Trophoblast cell (in vitro differentiated cells and primary cell): ENCODE measurements at regions not wholly inside any gene's neighbourhood (a gene's known extent, or its start where the extent isn't known, plus 50 kb on each side); places are given as distances from the start of the nearest gene placed in this dataset.

Experiments
- DNase-seq, 2 donors: peaks; one replicate each; pipeline ENCODE4 v3.0.0-alpha.2; 2016
- H2AFZ ChIP-seq: 2 replicates; pipeline ENCODE4 v1.6.1; 2013; ENCODE audit warnings: low read length, moderate library complexity, mild to moderate bottlenecking; ENCODE audit not compliant: insufficient read depth, poor library complexity
- H2AK5ac ChIP-seq: 2 replicates; pipeline ENCODE4 v1.6.1; 2013; ENCODE audit warnings: mild to moderate bottlenecking, low read length
- H2BK120ac ChIP-seq: 2 replicates; pipeline ENCODE4 v1.6.1; 2013; ENCODE audit warnings: low read length, mild to moderate bottlenecking, moderate library complexity; ENCODE audit not compliant: insufficient read depth, poor library complexity
- H2BK12ac ChIP-seq: 2 replicates; pipeline ENCODE4 v1.6.1; 2013; ENCODE audit warnings: mild to moderate bottlenecking, low read length, moderate library complexity
- H2BK5ac ChIP-seq: 2 replicates; pipeline ENCODE4 v1.6.1; 2013; ENCODE audit warnings: low read length, low read depth, moderate library complexity, mild to moderate bottlenecking; ENCODE audit not compliant: poor library complexity
- H3K14ac ChIP-seq: 2 replicates; pipeline ENCODE4 v1.6.1; 2013; ENCODE audit warnings: mild to moderate bottlenecking, low read length
- H3K18ac ChIP-seq: 2 replicates; pipeline ENCODE4 v1.6.1; 2013; ENCODE audit warnings: mild to moderate bottlenecking, low read length
- H3K23ac ChIP-seq: 2 replicates; pipeline ENCODE4 v1.6.1; 2013; ENCODE audit warnings: low read length
- H3K27ac ChIP-seq: 2 replicates; pipeline ENCODE4 v1.5.1; 2013; ENCODE audit warnings: low read depth, mild to moderate bottlenecking, inconsistent platforms, low read length, moderate library complexity
- H3K27me3 ChIP-seq: 2 replicates; pipeline ENCODE4 v1.6.1; 2013; ENCODE audit warnings: inconsistent platforms, mild to moderate bottlenecking, low read length, moderate library complexity; ENCODE audit not compliant: insufficient read depth
- H3K36me3 ChIP-seq, 2 experiments: 1 replicate in 1 of 2; 2 replicates in 1 of 2; pipeline ENCODE4 v1.6.1; 2013; ENCODE audit warnings: low read length in 2 of 2, mild to moderate bottlenecking in 2 of 2, moderate library complexity in 1 of 2; ENCODE audit not compliant: insufficient read depth in 2 of 2, control insufficient read depth in 1 of 2
- H3K4ac ChIP-seq: 2 replicates; pipeline ENCODE4 v1.6.1; 2013; ENCODE audit warnings: low read depth, mild to moderate bottlenecking, low read length, moderate library complexity
- H3K4me1 ChIP-seq, 2 experiments: 1 replicate in 1 of 2; 2 replicates in 1 of 2; pipeline ENCODE4 v1.6.1; 2013; ENCODE audit warnings: low read length in 2 of 2, mild to moderate bottlenecking in 2 of 2, moderate library complexity in 1 of 2; ENCODE audit not compliant: insufficient read depth in 2 of 2, control insufficient read depth in 1 of 2
- H3K4me2 ChIP-seq: 2 replicates; pipeline ENCODE4 v1.6.1; 2013; ENCODE audit warnings: inconsistent platforms, mild to moderate bottlenecking, low read length, moderate library complexity
- H3K4me3 ChIP-seq: 2 replicates; pipeline ENCODE4 v1.5.1; 2013; ENCODE audit warnings: mild to moderate bottlenecking, low read depth, low read length, inconsistent platforms
- H3K79me1 ChIP-seq: one replicate; pipeline ENCODE4 v1.6.1; 2013; ENCODE audit warnings: low read length
- H3K79me2 ChIP-seq: 2 replicates; pipeline ENCODE4 v1.6.1; 2013; ENCODE audit warnings: low read length, mild to moderate bottlenecking; ENCODE audit not compliant: control insufficient read depth, insufficient read depth, poor library complexity
- H3K9ac ChIP-seq: 2 replicates; pipeline ENCODE4 v1.6.1; 2013; ENCODE audit warnings: mild to moderate bottlenecking, low read length
- H3K9me3 ChIP-seq: 2 replicates; pipeline ENCODE4 v1.6.1; 2013; ENCODE audit warnings: low read depth, mild to moderate bottlenecking, control low read depth, inconsistent platforms, low read length; ENCODE audit not compliant: insufficient read depth
- H4K12ac ChIP-seq: 2 replicates; pipeline ENCODE4 v1.6.1; 2013; ENCODE audit warnings: low read depth, mild to moderate bottlenecking, low read length, moderate library complexity
- H4K8ac ChIP-seq: 2 replicates; pipeline ENCODE4 v1.6.1; 2013; ENCODE audit warnings: low read depth, mild to moderate bottlenecking, low read length, moderate library complexity
- H4K91ac ChIP-seq: one replicate; pipeline ENCODE4 v1.6.1; 2013; ENCODE audit warnings: low read depth, mild to moderate bottlenecking, low read length, moderate library complexity
- WGBS: extraction: QIAGEN DNeasy Blood & Tissue Kit; methylation state at CpG from one replicate; pipeline ENCODE4 v1.1.7; 2013; ENCODE audit warnings: missing lambda C conversion rate; ENCODE audit not compliant: insufficient read length, insufficient coverage; ENCODE audit errors: extremely low coverage; 5-methylcytosine and 5-hydroxymethylcytosine counted together

GRCh38 chr10:89954787-89955566 is 253.6 kb downstream of the KIF20B start:
- H3K4me3 ChIP-seq, result no peak overlapping the region
- H3K9ac ChIP-seq, result no peak overlapping the region
- no peak overlapping the region for H2BK120ac ChIP-seq
- H3K79me1 ChIP-seq, result no peaks in the 10 kb centered on the region
- H4K12ac ChIP-seq, result no peak overlapping the region
- H3K4me1 ChIP-seq, result no peaks in the 10 kb centered on the region
- H3K79me2 ChIP-seq, result no peaks in the 10 kb centered on the region
- no peak overlapping the region for H3K4me2 ChIP-seq
- H2AFZ ChIP-seq, result no peak overlapping the region
- no peak overlapping the region for H4K8ac ChIP-seq
- H3K27me3 ChIP-seq, result no peaks in the 10 kb centered on the region
- H2AK5ac ChIP-seq, result no peak overlapping the region
- H3K18ac ChIP-seq, result no peak overlapping the region
- H2BK5ac ChIP-seq, result no peak overlapping the region
- no peak overlapping the region for H2BK12ac ChIP-seq
- no peak overlapping the region for H3K23ac ChIP-seq
- H3K14ac ChIP-seq, result no peak overlapping the region
- H4K91ac ChIP-seq, result no peak overlapping the region
- H3K4ac ChIP-seq, result no peak overlapping the region
- no peak overlapping the region for H3K27ac ChIP-seq
- DNase-seq, result peak in 1 of 2 donors; percentile 48
- H3K36me3 ChIP-seq, result no peaks in the 10 kb centered on the region
- peaks cover 2% of the 10 kb centered on the region for H3K9me3 ChIP-seq

DNA sequence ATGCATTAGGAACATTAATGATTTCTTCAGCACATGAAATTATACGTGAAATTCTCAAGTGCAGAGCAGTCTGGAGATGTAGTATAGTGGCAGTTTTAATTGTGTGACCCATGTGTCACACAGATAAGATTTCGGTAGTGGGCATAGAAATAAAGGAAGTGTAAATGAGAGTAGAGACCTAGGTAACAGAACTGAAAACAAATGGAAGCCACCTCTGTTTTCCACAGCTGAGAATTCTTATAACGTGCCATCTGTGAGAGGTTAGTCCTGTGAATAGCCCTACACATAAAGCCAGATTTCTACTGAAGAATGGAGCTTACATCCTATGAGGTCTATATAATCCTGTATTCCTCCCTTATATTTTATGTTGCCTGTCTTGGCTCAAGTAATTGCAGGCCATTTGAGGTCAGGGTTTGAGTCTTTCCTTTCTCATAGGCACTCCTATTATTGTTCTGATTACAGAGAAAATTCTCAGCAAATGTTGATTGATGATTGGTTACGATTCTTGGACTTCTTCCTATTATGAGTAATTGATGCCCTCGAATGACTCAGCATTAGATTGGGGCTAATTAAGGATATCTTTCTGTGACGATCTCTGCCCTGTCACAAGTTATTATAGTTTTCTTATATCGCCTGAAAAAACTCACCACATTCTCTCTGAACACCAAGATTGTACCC is 258.2 kb downstream of the KIF20B start:
- Histone ChIP-seq H2BK12ac (no peak overlapping the region), H3K4me3 (no peak overlapping the region), H3K36me3 (no peaks in the 10 kb centered on the region), H4K8ac (no peak overlapping the region), H3K27me3 (no peaks in the 10 kb centered on the region), H3K27ac (no peak overlapping the region), H2AK5ac (no peak overlapping the region), H3K4me2 (no peak overlapping the region), H2BK120ac (no peak overlapping the region), H2AFZ (no peak overlapping the region), H3K18ac (no peak overlapping the region), H3K9ac (no peak overlapping the region), H2BK5ac (no peak overlapping the region), H3K23ac (no peak overlapping the region), H4K12ac (no peak overlapping the region), H4K91ac (no peak overlapping the region), H3K4me1 (no peaks in the 10 kb centered on the region), H3K4ac (no peak overlapping the region), H3K79me2 (no peaks in the 10 kb centered on the region), H3K9me3 (no peaks in the 10 kb centered on the region), H3K79me1 (no peaks in the 10 kb centered on the region), H3K14ac (no peak overlapping the region)
- WGBS, result no CpG with 5 or more reads among the region's 7 CpGs
- no peak for DNase-seq

GRCh38 chr10:89963451-89964102 is 262.2 kb downstream of the KIF20B start:
- no peak overlapping the region for H2AK5ac ChIP-seq
- no peaks in the 10 kb centered on the region for H3K27me3 ChIP-seq
- no peak overlapping the region for H3K18ac ChIP-seq
- no peak overlapping the region for H4K12ac ChIP-seq
- H3K79me2 ChIP-seq, result no peaks in the 10 kb centered on the region
- H3K27ac ChIP-seq, result no peak overlapping the region
- no peak overlapping the region for H4K8ac ChIP-seq
- H3K9ac ChIP-seq, result no peak overlapping the region
- no peak overlapping the region for H3K4me2 ChIP-seq
- no peak overlapping the region for H3K4ac ChIP-seq
- no peak overlapping the region for H4K91ac ChIP-seq
- no peak overlapping the region for H2BK12ac ChIP-seq
- H3K9me3 ChIP-seq, result no peaks in the 10 kb centered on the region
- H3K36me3 ChIP-seq, result no peaks in the 10 kb centered on the region
- no peak overlapping the region for H2BK5ac ChIP-seq
- H3K4me1 ChIP-seq, result no peaks in the 10 kb centered on the region
- no peak overlapping the region for H3K23ac ChIP-seq
- no peak overlapping the region for H3K4me3 ChIP-seq
- H2AFZ ChIP-seq, result no peak overlapping the region
- H3K79me1 ChIP-seq, result no peaks in the 10 kb centered on the region
- DNase-seq, result no peak
- no peak overlapping the region for H2BK120ac ChIP-seq
- WGBS, result no CpG with 5 or more reads among the region's 2 CpGs
- no peak overlapping the region for H3K14ac ChIP-seq

DNA sequence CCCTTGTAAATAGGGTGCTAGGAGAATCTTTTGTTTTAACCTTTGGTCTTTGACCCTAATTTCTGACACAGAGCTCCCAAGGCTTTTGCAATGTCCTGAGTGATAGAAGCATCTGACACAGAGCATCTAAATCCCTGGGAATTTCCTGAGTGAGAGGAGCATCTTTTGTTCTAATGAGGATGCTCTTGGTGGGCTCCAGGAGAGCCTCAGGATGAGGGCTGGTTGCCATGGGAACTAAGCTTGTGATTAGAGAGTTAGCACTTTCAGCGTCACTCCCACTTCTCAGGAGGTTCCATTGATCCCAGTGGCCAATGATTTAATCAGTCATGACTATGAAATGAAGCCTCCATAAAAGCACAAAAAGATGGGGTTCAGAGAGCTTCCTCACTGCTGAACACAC is 264.8 kb downstream of the KIF20B start:
- Histone ChIP-seq H2AFZ (no peak overlapping the region), H3K36me3 (no peaks in the 10 kb centered on the region), H3K4ac (no peak overlapping the region), H4K12ac (no peak overlapping the region), H3K9ac (no peak overlapping the region), H3K4me2 (no peak overlapping the region), H3K14ac (no peak overlapping the region), H2BK120ac (no peak overlapping the region), H4K91ac (no peak overlapping the region), H2AK5ac (no peak overlapping the region), H3K27ac (no peak overlapping the region), H3K79me1 (no peaks in the 10 kb centered on the region), H3K27me3 (no peaks in the 10 kb centered on the region), H3K18ac (no peak overlapping the region), H2BK12ac (no peak overlapping the region), H4K8ac (no peak overlapping the region), H3K4me3 (no peak overlapping the region), H3K23ac (no peak overlapping the region), H2BK5ac (no peak overlapping the region), H3K79me2 (no peaks in the 10 kb centered on the region), H3K4me1 (no peaks in the 10 kb centered on the region), H3K9me3 (no peaks in the 10 kb centered on the region)
- DNase-seq, result no peak
- WGBS, result no CpG with 5 or more reads among the region's 1 CpG
